Ishikawa (cell line): ENCODE measurements at regions not wholly inside any gene's neighbourhood (a gene's known extent, or its start where the extent isn't known, plus 50 kb on each side); places are given as distances from the start of the nearest gene placed in this dataset.

Experiments
- CEBPB ChIP-seq: IDR thresholded peaks from 2 replicates; pipeline ENCODE4 v1.6.1; 2012
- CREB1 ChIP-seq: IDR thresholded peaks from 2 replicates; pipeline ENCODE4 v1.6.1; 2012; ENCODE audit warnings: low read depth
- EGR1 ChIP-seq: IDR thresholded peaks from 2 replicates; pipeline ENCODE4 v1.6.1; 2012
- EP300 ChIP-seq: IDR thresholded peaks from 2 replicates; pipeline ENCODE4 v1.6.1; 2012; ENCODE audit warnings: borderline replicate concordance
- FOXM1 ChIP-seq: IDR thresholded peaks from 2 replicates; pipeline ENCODE4 v1.6.1; 2012; ENCODE audit warnings: low read depth, borderline replicate concordance
- MAX ChIP-seq: IDR thresholded peaks from 2 replicates; pipeline ENCODE4 v1.6.1; 2012
- NFIC ChIP-seq: IDR thresholded peaks from 2 replicates; pipeline ENCODE4 v1.6.1; 2012
- RAD21 ChIP-seq: IDR thresholded peaks from 2 replicates; pipeline ENCODE4 v1.6.1; 2012; ENCODE audit warnings: low read depth
- REST ChIP-seq: IDR thresholded peaks from 2 replicates; pipeline ENCODE4 v1.6.1; 2012; ENCODE audit warnings: low read depth, mild to moderate bottlenecking
- TAF1 ChIP-seq: IDR thresholded peaks from 2 replicates; pipeline ENCODE4 v1.6.1; 2012; ENCODE audit warnings: low read depth, mild to moderate bottlenecking
- TCF12 ChIP-seq: IDR thresholded peaks from 2 replicates; pipeline ENCODE4 v1.6.1; 2012; ENCODE audit warnings: low read depth
- TEAD4 ChIP-seq: IDR thresholded peaks from 2 replicates; pipeline ENCODE4 v1.6.1; 2012
- USF1 ChIP-seq: IDR thresholded peaks from 2 replicates; pipeline ENCODE4 v1.6.1; 2012
- YY1 ChIP-seq: IDR thresholded peaks from 2 replicates; pipeline ENCODE4 v1.6.1; 2012; ENCODE audit warnings: low read depth
- ZBTB7A ChIP-seq: IDR thresholded peaks from 2 replicates; pipeline ENCODE4 v1.6.1; 2012; ENCODE audit warnings: low read depth

GRCh38 chr5:67617051-67617450 lies 420.5 kb upstream of the CD180 start:
- TF ChIP-seq FOXM1 (no peak), TCF12 (no peak), YY1 (no peak), EGR1 (no peak), CREB1 (no peak), CEBPB (no peak), ZBTB7A (no peak), NFIC (no peak), TAF1 (no peak), MAX (no peak), EP300 (no peak), REST (no peak), TEAD4 (no peak), USF1 (no peak), RAD21 (no peak)

GRCh38 chr5:67612961-67613360 lies 416.4 kb upstream of the CD180 start:
- TF ChIP-seq TCF12 (no peak), EGR1 (no peak), FOXM1 (no peak), CREB1 (no peak), YY1 (no peak), TEAD4 (no peak), REST (no peak)

GRCh38 chr5:67610186-67610912 lies 413.8 kb upstream of the CD180 start:
- TF ChIP-seq FOXM1 (no peak), EP300 (no peak), ZBTB7A (no peak), MAX (no peak), REST (no peak), USF1 (no peak), YY1 (no peak)

- TF ChIP-seq FOXM1 (no peak), USF1 (no peak), NFIC (no peak), TCF12 (no peak), TAF1 (no peak), CEBPB (no peak), RAD21 (no peak), MAX (no peak), REST (no peak), CREB1 (no peak), YY1 (no peak), ZBTB7A (no peak)
These were observed 411.4 kb upstream of the CD180 start for GRCh38 chr5:67607958-67608357.
